HTR-8/SVneo (cell line): ENCODE measurements at regions not wholly inside any gene's neighbourhood (a gene's known extent, or its start where the extent isn't known, plus 50 kb on each side); places are given as distances from the start of the nearest gene placed in this dataset.

Experiments
- DNase-seq: peaks from one replicate; pipeline ENCODE4 v3.0.0; 2011; ENCODE audit warnings: low spot score, mixed read lengths; ENCODE audit not compliant: insufficient read length
- FAIRE-seq: peaks from 2 replicates; lab custom pipeline; 2011; peaks lifted over from hg19 to GRCh38; lab: Jason Lieb, UNC

GRCh38 chr9:13991395-13991794 lies 322.5 kb downstream of the NFIB start:
- DNase-seq = no peak
- FAIRE-seq = no peak

DNA sequence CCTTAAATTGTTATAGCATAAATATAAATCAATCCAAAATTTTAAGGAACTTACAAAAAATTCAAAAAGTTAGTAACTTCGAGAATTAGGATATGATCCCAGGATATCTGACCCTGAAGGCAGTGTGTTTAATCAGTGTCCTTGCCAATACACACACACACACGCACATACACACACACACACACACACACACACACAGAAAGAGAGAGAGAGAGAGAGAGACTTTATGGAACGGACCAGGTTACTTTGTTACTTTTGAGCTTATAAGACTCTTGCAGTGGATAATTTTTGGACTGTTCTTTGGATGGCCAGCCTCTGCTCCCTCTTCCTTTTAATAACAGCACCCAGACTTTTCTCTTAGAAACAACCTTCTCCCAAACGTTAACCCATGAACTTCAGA lies 322.9 kb downstream of the NFIB start:
- DNase-seq = no peak
- FAIRE-seq = no peak

GRCh38 chr9:13990331-13990730 lies 323.6 kb downstream of the NFIB start:
- DNase-seq (no peak), FAIRE-seq (no peak)

DNA sequence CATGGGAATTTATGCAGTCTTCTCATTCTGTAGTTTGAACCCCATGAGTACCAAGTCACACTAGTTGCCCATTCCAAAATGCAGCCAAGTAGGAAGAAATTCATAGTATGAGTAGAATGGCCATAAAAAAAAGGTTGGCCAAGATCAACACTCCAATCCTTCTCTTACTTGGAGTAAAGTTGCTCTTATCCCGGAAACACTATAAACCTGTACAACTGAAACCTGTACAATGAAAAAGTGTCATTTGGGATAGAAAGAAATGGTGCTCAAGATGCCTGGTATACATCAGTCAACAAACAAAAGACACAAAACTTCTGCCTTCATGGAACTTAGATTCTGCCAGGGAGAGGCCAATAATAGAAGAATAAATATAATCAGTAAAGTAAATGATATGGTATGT lies 325.0 kb downstream of the NFIB start:
- DNase-seq (no peak), FAIRE-seq (no peak)

DNA sequence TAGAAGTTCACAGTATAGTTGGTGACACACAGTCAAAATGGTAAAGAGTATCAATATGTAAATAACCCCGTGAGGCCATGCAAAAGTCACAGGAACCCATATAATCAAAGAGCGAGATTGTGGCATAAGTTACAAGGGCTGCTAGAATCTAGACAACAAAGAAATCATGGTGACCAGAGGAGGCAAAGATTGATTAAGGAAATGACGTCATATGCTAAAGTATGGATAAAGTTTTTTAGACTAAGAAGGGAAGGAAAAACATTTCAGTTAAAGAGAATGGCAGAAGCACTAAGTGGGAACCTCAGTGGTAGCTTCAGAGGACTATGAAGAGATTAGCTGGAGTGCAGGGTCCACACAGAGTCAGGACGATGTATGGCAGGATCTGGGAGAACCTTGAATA lies 330.3 kb downstream of the NFIB start:
- DNase-seq (no peak), FAIRE-seq (no peak)

DNA sequence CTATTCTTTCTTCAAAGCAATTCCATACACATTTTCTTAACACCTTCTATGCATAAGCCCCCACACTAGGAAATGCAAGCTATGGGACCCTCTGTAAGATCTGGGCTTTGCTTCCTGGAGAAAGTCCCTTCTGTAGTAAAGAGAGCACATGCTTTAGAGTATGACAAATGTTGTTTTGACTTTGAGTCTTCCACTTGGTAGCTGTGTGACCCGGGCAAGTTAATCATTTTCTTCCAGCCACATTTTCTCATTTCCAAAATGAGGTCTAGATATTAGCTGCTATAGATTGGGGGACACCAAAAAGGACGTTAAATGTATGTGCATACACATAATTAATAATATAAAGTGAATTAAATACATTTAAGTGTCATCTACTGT lies 334.0 kb downstream of the NFIB start:
- DNase-seq = no peak
- FAIRE-seq = no peak

DNA sequence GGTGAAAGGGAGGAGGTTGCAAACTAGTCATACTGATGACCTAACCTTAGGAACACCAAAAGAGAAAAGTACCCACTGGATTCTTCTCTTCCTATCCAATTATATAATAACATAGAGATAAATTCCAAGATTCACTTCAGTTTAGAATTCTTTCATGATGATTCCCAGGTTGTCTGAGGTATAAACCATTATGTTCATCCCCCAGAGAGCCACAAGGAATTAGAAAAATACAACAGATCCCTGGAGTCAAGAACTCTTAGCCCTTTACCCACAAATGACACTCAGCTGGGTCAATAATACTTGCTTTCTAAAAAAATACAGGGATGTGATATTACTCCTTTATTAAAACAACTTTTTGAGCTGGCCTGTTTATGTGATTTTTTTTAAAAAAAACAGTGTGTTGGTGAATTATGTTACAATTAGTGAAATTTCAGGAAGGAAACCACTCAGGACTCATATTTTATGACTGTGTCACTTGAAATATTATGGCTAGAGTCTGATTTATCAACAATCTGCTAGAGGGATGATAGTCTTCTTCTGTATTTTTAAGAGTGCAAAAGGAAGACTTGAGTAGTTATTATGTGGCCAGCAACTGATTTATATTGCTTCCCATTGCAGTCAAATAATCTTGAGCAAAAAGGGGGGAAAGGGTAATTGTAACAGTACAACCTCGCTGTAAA lies 338.2 kb downstream of the NFIB start:
- FAIRE-seq (no peak), DNase-seq (no peak)

- FAIRE-seq = no peak
- no peak for DNase-seq
Measured at GRCh38 chr9:13974891-13975290, 339.1 kb downstream of the NFIB start.

DNA sequence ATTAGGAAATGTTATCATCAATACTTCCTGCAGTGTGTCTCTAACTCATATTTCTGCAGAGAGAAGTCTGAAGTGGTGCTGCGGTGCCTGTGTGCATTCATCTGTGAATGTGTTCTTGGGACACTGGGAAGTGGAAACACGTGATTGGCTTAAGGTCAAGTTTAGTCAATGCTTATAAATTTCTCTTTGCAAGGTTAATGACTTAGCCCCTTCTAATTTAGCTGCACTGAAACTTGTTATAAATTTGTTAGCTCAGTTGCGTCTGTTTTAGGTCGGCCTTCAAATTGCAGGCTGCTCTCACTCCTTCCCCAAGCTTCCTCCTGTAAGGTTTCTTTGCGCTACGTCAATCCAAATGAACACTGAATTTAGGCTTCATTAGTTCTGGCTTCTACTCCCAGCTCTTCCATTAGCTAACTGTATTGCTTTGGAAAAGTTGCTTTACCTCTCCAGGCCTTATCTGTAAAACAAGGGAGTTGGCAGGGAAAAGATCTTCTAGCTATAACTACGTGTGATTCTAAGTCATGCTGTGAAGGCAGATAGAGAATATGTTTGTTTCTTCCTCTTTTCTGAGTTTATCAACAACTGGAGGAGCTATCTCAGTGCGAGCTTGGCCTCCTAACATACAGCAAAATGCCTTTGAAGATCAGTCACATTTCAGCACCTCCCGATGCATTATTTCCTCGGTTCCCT lies 341.8 kb downstream of the NFIB start:
- FAIRE-seq (no peak), DNase-seq (no peak)

DNA sequence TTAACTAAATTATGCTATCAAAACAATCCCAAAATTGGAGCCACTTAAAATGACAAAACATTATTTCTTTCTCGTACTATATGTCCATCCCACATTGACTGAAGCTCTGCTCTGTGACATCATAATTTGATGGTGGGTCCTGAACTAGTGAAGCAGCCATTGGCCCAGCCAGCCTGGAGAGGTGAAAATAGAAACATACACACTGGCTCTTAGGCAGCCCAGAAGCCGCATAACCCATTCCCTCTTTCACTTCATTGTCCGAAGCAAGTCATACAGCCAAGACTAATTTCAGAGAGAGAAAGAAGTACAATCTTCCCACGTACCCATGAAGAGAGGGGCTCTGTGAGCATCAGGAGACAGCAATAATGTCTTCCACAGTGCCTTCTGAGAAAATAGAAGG lies 342.5 kb downstream of the NFIB start:
- DNase-seq = no peak
- FAIRE-seq = no peak

GRCh38 chr9:13970426-13970825 lies 343.5 kb downstream of the NFIB start:
- FAIRE-seq (no peak), DNase-seq (no peak)

DNA sequence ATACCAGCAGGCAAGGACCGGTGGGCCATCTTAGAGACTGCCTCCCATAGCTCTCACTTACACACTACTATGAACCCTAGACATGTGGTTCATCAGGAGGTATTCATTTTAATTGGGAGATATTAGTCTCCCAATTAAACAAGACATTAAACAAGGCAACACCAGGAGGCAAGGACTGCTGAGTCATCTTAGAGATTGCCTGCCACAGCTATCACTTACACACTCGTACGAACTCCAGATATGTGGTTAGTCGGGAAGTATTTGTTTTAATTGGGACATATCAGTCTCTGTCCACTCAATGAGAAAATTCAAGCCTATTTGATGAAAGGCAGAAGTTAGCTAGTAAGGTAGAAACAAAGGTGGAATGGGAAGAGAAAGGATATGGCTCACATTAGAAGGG lies 343.9 kb downstream of the NFIB start:
- no peak for FAIRE-seq
- no peak for DNase-seq

DNA sequence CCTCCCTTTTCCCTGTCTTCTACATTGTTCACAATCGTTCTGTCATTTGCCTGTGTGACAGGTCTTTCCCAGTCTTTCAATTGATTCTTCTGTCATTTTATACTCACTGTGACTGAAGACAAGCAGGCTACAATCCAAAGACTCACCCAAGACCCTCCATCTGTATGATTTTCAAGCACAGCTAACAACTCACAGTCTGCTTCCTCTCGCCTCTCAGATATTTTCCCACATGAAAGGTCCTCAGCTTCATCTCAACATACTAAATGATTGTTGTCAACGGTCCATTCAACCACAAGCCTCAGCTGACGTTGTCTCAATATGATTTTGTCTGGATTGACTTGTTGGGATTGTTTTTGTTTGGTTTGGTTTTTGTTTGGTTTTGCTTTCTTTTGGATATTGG lies 346.5 kb downstream of the NFIB start:
- FAIRE-seq (no peak), DNase-seq (no peak)

DNA sequence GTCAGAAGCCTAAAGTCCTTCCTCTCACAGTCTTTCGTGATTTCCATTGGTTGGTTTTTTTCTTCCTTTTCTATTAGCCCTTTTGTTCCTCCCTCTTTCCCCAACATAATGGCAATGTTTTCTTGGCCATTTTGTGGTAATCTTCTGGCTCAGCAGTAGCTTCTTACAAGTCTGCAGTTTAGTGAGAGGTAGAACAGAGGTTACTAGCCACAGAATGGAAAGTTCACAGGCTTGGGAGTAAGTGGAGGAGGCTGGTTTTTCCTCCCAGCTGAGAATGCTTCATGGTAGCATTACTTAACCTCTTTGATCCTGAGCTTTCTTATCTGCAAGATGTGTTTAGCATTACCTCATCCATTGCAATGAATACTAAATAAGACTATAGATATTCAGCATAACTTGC lies 346.9 kb downstream of the NFIB start:
- DNase-seq (no peak), FAIRE-seq (no peak)

DNA sequence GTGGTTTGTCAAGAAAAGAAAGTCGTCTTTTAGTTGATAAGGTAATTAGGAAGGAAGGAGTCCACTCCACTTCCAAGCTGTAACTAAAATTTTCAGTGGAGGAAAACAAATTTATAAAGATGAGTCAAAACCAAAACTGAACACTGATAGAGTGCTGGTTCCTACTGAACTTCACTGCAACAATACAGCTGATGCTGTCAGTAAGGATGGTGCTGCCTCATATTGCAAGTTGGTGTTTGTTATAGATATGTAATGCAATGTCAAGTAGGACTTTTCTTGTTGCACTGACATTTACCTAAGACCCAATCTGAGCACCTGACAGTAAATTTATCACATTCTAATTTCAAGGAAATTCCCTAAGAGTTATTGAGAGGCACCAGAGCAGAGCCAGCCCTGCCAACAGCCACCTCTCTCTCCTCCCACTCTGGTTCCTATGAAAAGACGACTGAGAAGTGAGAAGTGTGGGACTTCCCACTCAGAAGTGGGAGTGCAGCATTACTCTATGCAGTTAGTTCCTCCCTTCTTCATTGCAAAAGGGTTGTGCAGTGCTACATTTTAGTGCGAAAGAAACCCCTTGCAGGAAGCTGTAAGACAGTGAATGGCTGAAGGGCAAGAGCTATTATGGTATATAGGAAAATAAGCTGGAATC lies 350.8 kb downstream of the NFIB start:
- DNase-seq = no peak
- no peak for FAIRE-seq

- DNase-seq = no peak
- no peak for FAIRE-seq
Measured at GRCh38 chr9:13962006-13962405, 351.9 kb downstream of the NFIB start.

DNA sequence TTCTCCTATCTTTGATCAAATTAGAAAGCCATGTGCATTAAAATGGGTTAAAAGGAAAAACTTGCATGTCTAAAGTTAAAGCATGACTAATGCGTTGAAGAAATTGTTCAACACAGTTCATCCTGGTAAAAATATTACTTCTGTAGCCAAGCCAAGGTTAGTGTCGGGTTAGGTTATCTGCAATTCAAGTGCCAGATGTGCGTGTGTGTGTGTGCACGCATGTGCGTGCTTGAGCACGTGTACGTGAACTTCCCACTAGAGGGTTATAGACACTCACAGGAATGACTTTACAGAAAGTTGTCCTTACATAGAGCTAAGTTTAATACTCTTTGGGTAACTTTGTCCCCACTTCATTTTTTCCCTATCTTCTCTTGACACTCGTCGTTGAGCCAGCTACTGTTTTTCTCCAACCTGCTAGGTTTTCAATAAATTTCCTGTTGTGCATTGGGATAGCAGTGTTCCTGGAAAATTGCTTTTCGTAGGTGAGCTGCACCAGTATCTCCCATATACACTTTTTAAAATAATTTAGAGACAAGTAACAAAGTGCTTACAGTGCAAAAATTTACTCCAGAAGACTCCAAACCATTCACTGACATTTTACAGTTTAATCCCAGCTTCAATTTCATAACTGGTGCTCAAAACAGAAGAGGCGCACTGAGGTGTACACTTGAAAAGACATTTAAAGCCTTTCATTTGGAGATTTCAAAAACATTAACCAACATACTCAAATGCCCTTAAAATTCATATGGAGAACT lies 353.8 kb downstream of the NFIB start:
- DNase-seq (no peak), FAIRE-seq (no peak)

DNA sequence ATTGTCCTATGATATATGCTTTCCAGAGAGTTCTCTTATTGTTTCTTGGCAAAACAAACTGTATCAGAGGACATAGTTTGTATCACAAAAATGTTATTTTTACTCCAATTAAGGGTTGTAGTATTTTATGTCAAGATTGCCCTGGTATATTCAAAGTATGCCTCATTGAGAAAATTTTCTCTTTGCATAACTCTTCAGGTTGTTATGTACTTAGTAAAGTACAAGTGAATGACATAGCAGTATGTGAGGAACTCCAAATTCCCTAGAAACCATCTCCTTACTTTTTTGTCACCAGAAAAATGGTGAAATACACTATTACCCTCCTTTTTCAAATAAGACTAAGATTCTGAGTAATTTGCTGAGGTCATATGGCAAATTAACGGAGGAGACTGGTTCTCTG lies 355.3 kb downstream of the NFIB start:
- DNase-seq (no peak), FAIRE-seq (no peak)

DNA sequence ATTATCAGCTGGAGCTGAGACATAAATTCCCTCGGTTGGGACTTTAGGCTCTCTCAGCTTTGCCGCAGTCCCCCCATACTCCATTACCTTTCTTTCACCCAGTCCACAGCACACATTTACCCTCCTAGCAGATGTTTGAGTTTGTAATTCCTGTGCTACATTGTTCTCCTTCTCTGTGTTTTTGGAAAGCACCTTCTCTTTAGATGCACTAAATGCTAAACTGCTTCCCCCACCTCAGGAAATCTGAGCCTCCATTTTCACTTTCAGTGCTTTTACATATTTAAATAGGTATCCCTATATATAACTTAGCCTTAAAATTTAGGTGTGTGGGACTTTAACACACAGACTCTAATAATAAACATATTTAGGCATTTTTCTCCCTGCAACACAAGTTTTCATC lies 356.9 kb downstream of the NFIB start:
- DNase-seq = no peak
- no peak for FAIRE-seq

DNA sequence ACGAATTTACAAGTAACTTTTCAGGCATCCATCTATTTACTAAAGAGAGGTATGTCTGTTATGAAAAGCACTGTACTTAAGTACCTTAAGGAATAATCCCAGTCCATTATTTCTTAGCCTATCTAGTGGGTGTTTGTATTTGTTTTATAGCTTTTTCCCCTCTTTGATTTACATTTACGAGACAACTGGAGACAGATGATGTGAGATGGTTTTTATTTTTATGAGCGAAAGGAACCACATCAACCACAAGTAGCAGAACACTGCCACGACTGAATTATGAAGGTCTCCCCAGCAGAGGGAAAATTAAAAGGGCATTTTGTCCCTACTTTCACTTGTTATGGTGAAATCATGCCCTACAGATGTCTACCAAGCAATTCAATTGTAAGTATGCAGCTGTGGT lies 357.8 kb downstream of the NFIB start:
- no peak for FAIRE-seq
- peak; percentile 10 for DNase-seq

DNA sequence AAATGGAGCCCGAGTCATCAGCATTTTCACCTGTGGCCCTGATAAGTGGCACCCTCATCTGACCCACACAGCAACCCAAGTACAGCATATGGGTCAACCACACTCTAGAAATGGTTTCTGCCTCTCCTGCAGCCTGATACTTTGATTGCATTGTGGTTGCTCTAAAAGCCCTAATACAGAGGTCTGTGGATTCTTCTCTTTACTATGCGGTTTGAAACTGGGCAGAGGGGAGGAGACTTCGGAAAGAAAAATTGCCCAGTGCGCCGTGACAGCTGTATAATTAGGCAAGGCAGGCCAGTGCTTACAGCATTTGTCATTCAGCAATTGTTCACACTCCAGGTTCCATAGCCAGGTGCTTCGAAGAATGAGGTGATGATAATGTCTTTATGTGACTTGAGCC lies 361.0 kb downstream of the NFIB start:
- DNase-seq = no peak

More for the DNA sequence above, 361.0 kb downstream of the NFIB start:
- FAIRE-seq = no peak
